ENCODE measurements at regions not wholly inside any gene's neighbourhood (a gene's known extent, or its start where the extent isn't known, plus 50 kb on each side); places are given as distances from the start of the nearest gene placed in this dataset.

GRCh38 chr2:60271713-60272112 is 281.7 kb downstream of the BCL11A start:
- no peak for TF ChIP-seq CTCF (IDR thresholded peaks at IDR 0.05)
- ATAC-seq (ENCODE audit: insufficient number of reproducible peaks, low FRiP score, low read depth) (no peak), DNase-seq (ENCODE audit: low spot score) (no peak)
- H3K4me3 ChIP-seq: no peak overlapping the region
- H3K27ac ChIP-seq: no peak overlapping the region
- no peaks in the 10 kb centered on the region for H3K36me3 ChIP-seq
- H3K4me1 ChIP-seq (ENCODE audit: control insufficient read depth in 1 of 2, low read depth in 2 of 2): no peaks in the 10 kb centered on the region
- no peaks in the 10 kb centered on the region for H3K9me3 ChIP-seq
- H3K27me3 ChIP-seq (replicated peaks; ENCODE audit: insufficient read depth): no peaks in the 10 kb centered on the region

DNA sequence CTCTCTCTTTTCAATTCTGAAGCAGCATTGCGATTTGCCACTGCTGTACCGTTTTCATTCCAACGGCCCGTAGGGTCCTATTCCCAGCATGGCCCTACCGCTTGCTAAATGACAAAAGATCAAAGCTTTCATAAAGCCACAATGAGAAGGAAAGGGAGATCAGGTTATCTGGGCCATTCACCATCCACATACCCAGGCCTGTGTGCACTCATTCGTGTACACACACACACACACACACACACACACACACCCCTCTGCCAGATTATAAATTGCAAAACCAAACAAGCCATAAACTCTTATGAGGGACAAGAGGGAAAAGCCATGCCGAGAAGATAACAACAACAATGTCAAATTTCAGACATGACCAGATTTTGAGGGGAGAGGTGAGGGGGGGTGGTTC is 282.3 kb downstream of the BCL11A start:
- no peak for ATAC-seq (ENCODE audit: insufficient number of reproducible peaks, low FRiP score, low read depth)
- DNase-seq (ENCODE audit: low spot score): no peak

DNA sequence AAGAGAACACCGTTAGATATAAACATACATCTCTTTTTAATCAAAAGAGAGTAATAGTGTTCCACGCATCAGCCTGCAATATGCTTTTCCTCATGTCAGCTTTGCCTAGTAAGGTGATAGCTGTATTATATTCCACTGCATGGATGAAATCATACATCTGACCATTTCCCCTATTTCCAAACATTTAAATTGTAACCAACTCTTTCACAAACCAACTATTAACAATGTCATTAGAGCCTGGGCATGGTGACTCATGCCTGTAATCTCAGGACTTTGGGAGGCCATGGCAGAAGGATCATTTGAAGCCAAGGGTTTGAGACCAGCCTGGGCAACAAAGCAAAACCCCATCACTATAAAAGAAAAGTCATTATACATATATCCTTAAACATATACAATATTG is 284.8 kb downstream of the BCL11A start:
- H3K27ac ChIP-seq: no peak overlapping the region
- TF ChIP-seq CTCF (IDR thresholded peaks at IDR 0.05): no peak
- ATAC-seq (ENCODE audit: insufficient number of reproducible peaks, low FRiP score, low read depth): no peak

More for the DNA sequence above, 282.3 kb downstream of the BCL11A start:
- no peak for TF ChIP-seq CTCF (IDR thresholded peaks at IDR 0.05)
- Histone ChIP-seq H3K4me1 (ENCODE audit: control insufficient read depth in 1 of 2, low read depth in 2 of 2) (no peaks in the 10 kb centered on the region), H3K27me3 (replicated peaks; ENCODE audit: insufficient read depth) (no peaks in the 10 kb centered on the region), H3K9me3 (no peaks in the 10 kb centered on the region), H3K36me3 (no peaks in the 10 kb centered on the region), H3K4me3 (no peak overlapping the region), H3K27ac (no peak overlapping the region)

GRCh38 chr2:60268032-60268431 is 285.4 kb downstream of the BCL11A start:
- Histone ChIP-seq H3K4me1 (ENCODE audit: control insufficient read depth in 1 of 2, low read depth in 2 of 2) (no peaks in the 10 kb centered on the region), H3K9me3 (no peaks in the 10 kb centered on the region), H3K4me3 (no peak overlapping the region), H3K27ac (no peak overlapping the region), H3K36me3 (no peaks in the 10 kb centered on the region), H3K27me3 (replicated peaks; ENCODE audit: insufficient read depth) (no peaks in the 10 kb centered on the region)
- DNase-seq (ENCODE audit: low spot score) (no peak), ATAC-seq (ENCODE audit: insufficient number of reproducible peaks, low FRiP score, low read depth) (no peak)
- TF ChIP-seq CTCF (IDR thresholded peaks at IDR 0.05): no peak

More for the DNA sequence above, 284.8 kb downstream of the BCL11A start:
- Histone ChIP-seq H3K36me3 (no peaks in the 10 kb centered on the region), H3K9me3 (no peaks in the 10 kb centered on the region), H3K4me1 (ENCODE audit: control insufficient read depth in 1 of 2, low read depth in 2 of 2) (no peaks in the 10 kb centered on the region), H3K27me3 (replicated peaks; ENCODE audit: insufficient read depth) (no peaks in the 10 kb centered on the region), H3K4me3 (no peak overlapping the region)
- no peak for DNase-seq (ENCODE audit: low spot score)

- Histone ChIP-seq H3K4me1 (ENCODE audit: control insufficient read depth in 1 of 2, low read depth in 2 of 2) (no peaks in the 10 kb centered on the region), H3K4me3 (no peak overlapping the region), H3K36me3 (no peaks in the 10 kb centered on the region), H3K27me3 (replicated peaks; ENCODE audit: insufficient read depth) (no peaks in the 10 kb centered on the region), H3K27ac (no peak overlapping the region), H3K9me3 (no peaks in the 10 kb centered on the region)
- no peak for TF ChIP-seq CTCF (IDR thresholded peaks at IDR 0.05)
- DNase-seq (ENCODE audit: low spot score) (no peak), ATAC-seq (ENCODE audit: insufficient number of reproducible peaks, low FRiP score, low read depth) (no peak)
Measured at GRCh38 chr2:60267122-60267521, 286.3 kb downstream of the BCL11A start.
